GM23248 (cell line): ENCODE measurements at regions not wholly inside any gene's neighbourhood (a gene's known extent, or its start where the extent isn't known, plus 50 kb on each side); places are given as distances from the start of the nearest gene placed in this dataset.
"Not testable (repeated sequence)": the region's sequence is repeated elsewhere in the genome, so short reads cannot be mapped to it uniquely, and the experiment has no call there.

Experiments used
- DNase-seq: peaks from one replicate; pipeline ENCODE4 v3.0.0-alpha.2; 2015
- H2AFZ ChIP-seq: fragments of 200-600 bp; sonication (generic); 2 replicates; pipeline ENCODE4 v1.6.1; 2016; ENCODE audit warnings: antibody characterized with exemption
- H3F3A ChIP-seq: fragments of 200-600 bp; sonication (generic); 2 replicates; pipeline ENCODE4 v1.6.1; 2016; ENCODE audit warnings: mild to moderate bottlenecking, antibody characterized with exemption, mixed run types; ENCODE audit not compliant: insufficient read depth
- H3K27ac ChIP-seq: fragments of 200-600 bp; sonication (generic); 2 replicates; pipeline ENCODE4 v1.5.1; 2016; ENCODE audit warnings: mild to moderate bottlenecking
- H3K27me3 ChIP-seq: fragments of 200-600 bp; sonication (generic); replicated peaks from 2 replicates; pipeline ENCODE4 v1.6.1; 2016; ENCODE audit warnings: mild to moderate bottlenecking; ENCODE audit not compliant: insufficient read depth
- H3K36me3 ChIP-seq: fragments of 200-600 bp; sonication (generic); 2 replicates; pipeline ENCODE4 v1.6.1; 2016; ENCODE audit warnings: low read depth, mild to moderate bottlenecking
- H3K4me1 ChIP-seq: fragments of 200-600 bp; sonication (generic); 2 replicates; pipeline ENCODE4 v1.6.1; 2016; ENCODE audit warnings: mild to moderate bottlenecking; ENCODE audit not compliant: insufficient read depth
- H3K4me2 ChIP-seq: fragments of 200-600 bp; sonication (generic); one replicate; pipeline ENCODE4 v1.6.1; 2016; ENCODE audit warnings: mild to moderate bottlenecking; ENCODE audit not compliant: unreplicated experiment
- H3K4me3 ChIP-seq: fragments of 200-600 bp; sonication (generic); 2 replicates; pipeline ENCODE4 v1.5.1; 2016; ENCODE audit warnings: mild to moderate bottlenecking
- H3K79me2 ChIP-seq: fragments of 200-600 bp; sonication (generic); 2 replicates; pipeline ENCODE4 v1.6.1; 2016; ENCODE audit warnings: mild to moderate bottlenecking; ENCODE audit not compliant: insufficient read depth
- H3K9ac ChIP-seq: fragments of 200-600 bp; sonication (generic); 2 replicates; pipeline ENCODE4 v1.6.1; 2016; ENCODE audit warnings: mild to moderate bottlenecking
- H3K9me2 ChIP-seq: fragments of 200-600 bp; sonication (generic); 2 replicates; pipeline ENCODE4 v1.6.1; 2016; ENCODE audit warnings: mixed run types, mild to moderate bottlenecking, moderate library complexity; ENCODE audit not compliant: insufficient read depth
- H3K9me3 ChIP-seq: fragments of 200-600 bp; sonication (generic); one replicate; pipeline ENCODE4 v1.6.1; 2017; ENCODE audit warnings: low read depth
- H4K20me1 ChIP-seq: fragments of 200-600 bp; sonication (generic); 2 replicates; pipeline ENCODE4 v1.6.0; 2016; ENCODE audit not compliant: insufficient read depth
- WGBS, 2 experiments: methylation state at CpG; one replicate each; pipeline ENCODE4 v1.1.6; 2015 to 2017; ENCODE audit warnings: low lambda C conversion rate in 2 of 2, low coverage in 1 of 2; ENCODE audit errors: missing lambda C conversion rate in 2 of 2; 5-methylcytosine and 5-hydroxymethylcytosine counted together
- in situ Hi-C: fragments of 300-500 bp; cut with MboI; formaldehyde crosslinking; loops from 2 replicates; pipeline ENCODE4 v1.15.0; 2020

GRCh38 chr9:67635067-67635466 is 223.7 kb upstream of the ANKRD20A1 start:
- WGBS, 2 experiments: 40 to 41% methylated on average over 2 to 4 of the region's 6 CpGs
- in situ Hi-C loops, H3K9me3 ChIP-seq, H3F3A ChIP-seq, H2AFZ ChIP-seq, H3K79me2 ChIP-seq, H3K27ac ChIP-seq, H3K9me2 ChIP-seq, H3K4me3 ChIP-seq, DNase-seq, H3K4me1 ChIP-seq, H3K4me2 ChIP-seq, H3K27me3 ChIP-seq, H3K36me3 ChIP-seq, H3K9ac ChIP-seq, H4K20me1 ChIP-seq: not testable (repeated sequence)

GRCh38 chr9:67611900-67612299 is 246.8 kb upstream of the ANKRD20A1 start:
- H3K79me2 ChIP-seq, H3F3A ChIP-seq, H3K9me3 ChIP-seq, H3K36me3 ChIP-seq, H3K27ac ChIP-seq, H3K27me3 ChIP-seq, H3K4me2 ChIP-seq, H2AFZ ChIP-seq, H3K4me1 ChIP-seq, H3K4me3 ChIP-seq, H3K9me2 ChIP-seq, DNase-seq, in situ Hi-C loops, H4K20me1 ChIP-seq, H3K9ac ChIP-seq: not testable (repeated sequence)
- 59 to 79% methylated on average over 9 to 14 of the region's 15 CpGs for WGBS, 2 experiments

GRCh38 chr9:67609872-67610271 is 248.9 kb upstream of the ANKRD20A1 start:
- H3K9ac ChIP-seq, H3K9me2 ChIP-seq, H3K4me3 ChIP-seq, H3K36me3 ChIP-seq, H3K4me1 ChIP-seq, H3K27me3 ChIP-seq, H4K20me1 ChIP-seq, H3K79me2 ChIP-seq, H3F3A ChIP-seq, H2AFZ ChIP-seq, DNase-seq, H3K27ac ChIP-seq, in situ Hi-C loops, H3K4me2 ChIP-seq, H3K9me3 ChIP-seq: not testable (repeated sequence)
- 33 to 36% methylated on average over 3 to 7 of the region's 8 CpGs for WGBS, 2 experiments

- H3K9ac ChIP-seq, H3K79me2 ChIP-seq, in situ Hi-C loops, H3K27ac ChIP-seq, H3K27me3 ChIP-seq, H3K36me3 ChIP-seq, H3K4me3 ChIP-seq, H3K4me2 ChIP-seq, H4K20me1 ChIP-seq, H2AFZ ChIP-seq, H3K4me1 ChIP-seq, H3K9me3 ChIP-seq, H3K9me2 ChIP-seq, DNase-seq, H3F3A ChIP-seq: not testable (repeated sequence)
- 28 to 36% methylated on average over 4 to 6 of the region's 7 CpGs for WGBS, 2 experiments
Measured at GRCh38 chr9:67609435-67609834, 249.3 kb upstream of the ANKRD20A1 start.

GRCh38 chr9:67605113-67605512 is 253.6 kb upstream of the ANKRD20A1 start:
- in situ Hi-C loops, H3K4me3 ChIP-seq, H3K36me3 ChIP-seq, H3F3A ChIP-seq, H3K4me2 ChIP-seq, H3K4me1 ChIP-seq, H2AFZ ChIP-seq, DNase-seq, H4K20me1 ChIP-seq, H3K79me2 ChIP-seq, H3K9me2 ChIP-seq, H3K27ac ChIP-seq, H3K27me3 ChIP-seq, H3K9ac ChIP-seq, H3K9me3 ChIP-seq: not testable (repeated sequence)
- WGBS, 2 experiments: 53 to 79% methylated on average over 4 of the region's 9 CpGs

- in situ Hi-C loops, H3K4me2 ChIP-seq, H3K4me3 ChIP-seq, H3K27ac ChIP-seq, H3K4me1 ChIP-seq, H3K9ac ChIP-seq, H2AFZ ChIP-seq, H3K27me3 ChIP-seq, DNase-seq, H4K20me1 ChIP-seq, H3F3A ChIP-seq, H3K9me3 ChIP-seq, H3K79me2 ChIP-seq, H3K36me3 ChIP-seq, H3K9me2 ChIP-seq: not testable (repeated sequence)
- no CpG with 5 or more reads among the region's 9 CpGs for WGBS, 2 experiments
Measured at GRCh38 chr9:67603609-67604008, 255.1 kb upstream of the ANKRD20A1 start.

- H3F3A ChIP-seq, H3K4me1 ChIP-seq, H3K9me3 ChIP-seq, H3K27ac ChIP-seq, H3K36me3 ChIP-seq, H4K20me1 ChIP-seq, H3K4me2 ChIP-seq, DNase-seq, H3K9me2 ChIP-seq, H2AFZ ChIP-seq, in situ Hi-C loops, H3K27me3 ChIP-seq, H3K9ac ChIP-seq, H3K4me3 ChIP-seq, H3K79me2 ChIP-seq: not testable (repeated sequence)
- no CpG with 5 or more reads among the region's 8 CpGs for WGBS, 2 experiments
Measured at GRCh38 chr9:67592424-67592823, 266.3 kb upstream of the ANKRD20A1 start.

GRCh38 chr9:67555874-67556273 is 302.9 kb upstream of the ANKRD20A1 start:
- H2AFZ ChIP-seq, H3K4me1 ChIP-seq, H4K20me1 ChIP-seq, H3K4me3 ChIP-seq, H3K9ac ChIP-seq, in situ Hi-C loops, H3K9me3 ChIP-seq, DNase-seq, H3K27me3 ChIP-seq, H3K9me2 ChIP-seq, H3K27ac ChIP-seq, H3K4me2 ChIP-seq, H3F3A ChIP-seq, H3K36me3 ChIP-seq, H3K79me2 ChIP-seq: not testable (repeated sequence)
- WGBS, 2 experiments: no CpG with 5 or more reads among the region's 3 CpGs
